NCI-H2196 treated with DMSO at 0.1 percent for 48 hours (cell line): ENCODE measurements at regions not wholly inside any gene's neighbourhood (a gene's known extent, or its start where the extent isn't known, plus 50 kb on each side); places are given as distances from the start of the nearest gene placed in this dataset.

ENCODE experiments used
- DNase-seq: peaks from one replicate; lab custom pipeline; 2025; ENCODE audit not compliant: unreplicated experiment; lab: John Stamatoyannopoulos, UW

DNA sequence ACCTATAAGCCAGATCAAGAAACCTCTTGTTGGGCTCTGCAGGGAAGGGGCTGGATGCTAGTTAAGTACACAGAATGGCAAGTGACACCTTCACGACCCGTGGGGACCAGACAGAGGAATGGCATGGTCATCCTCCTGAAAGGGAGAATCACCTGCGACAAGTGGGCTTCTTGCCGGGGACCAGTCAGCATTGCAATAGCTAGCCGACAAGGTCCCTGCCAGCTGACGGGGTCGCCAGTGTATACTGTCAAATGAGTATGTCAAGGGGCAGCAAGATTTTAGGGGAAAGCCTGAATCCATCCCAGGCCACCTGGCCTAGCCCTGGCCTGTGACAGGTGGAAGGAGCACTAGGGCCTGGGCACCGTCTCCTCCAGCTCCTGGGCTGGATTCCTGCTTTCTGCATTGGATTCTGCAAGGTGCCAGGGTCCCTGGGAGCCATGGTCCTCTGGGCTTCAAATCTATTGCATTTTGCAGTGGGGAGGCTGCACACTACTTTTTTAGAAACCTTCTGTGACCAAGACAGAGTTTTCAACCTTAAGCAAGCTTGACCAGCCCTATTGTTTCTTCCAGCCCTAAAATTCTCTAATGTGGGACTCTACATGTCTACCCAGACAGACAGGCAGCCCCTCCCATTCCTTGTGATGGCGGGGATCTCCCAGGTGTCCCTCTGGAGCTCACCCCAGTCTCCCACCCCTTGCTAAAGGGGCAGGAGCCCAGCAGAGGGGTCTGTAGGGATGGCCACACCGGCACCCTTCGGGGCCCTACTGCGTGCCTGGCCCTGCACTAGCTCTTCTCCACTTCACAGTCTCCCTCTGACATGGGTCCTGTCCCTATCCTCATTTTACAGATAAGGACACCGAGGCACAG is 178.5 kb downstream of the GLI2 start:
- DNase-seq = no peak

DNA sequence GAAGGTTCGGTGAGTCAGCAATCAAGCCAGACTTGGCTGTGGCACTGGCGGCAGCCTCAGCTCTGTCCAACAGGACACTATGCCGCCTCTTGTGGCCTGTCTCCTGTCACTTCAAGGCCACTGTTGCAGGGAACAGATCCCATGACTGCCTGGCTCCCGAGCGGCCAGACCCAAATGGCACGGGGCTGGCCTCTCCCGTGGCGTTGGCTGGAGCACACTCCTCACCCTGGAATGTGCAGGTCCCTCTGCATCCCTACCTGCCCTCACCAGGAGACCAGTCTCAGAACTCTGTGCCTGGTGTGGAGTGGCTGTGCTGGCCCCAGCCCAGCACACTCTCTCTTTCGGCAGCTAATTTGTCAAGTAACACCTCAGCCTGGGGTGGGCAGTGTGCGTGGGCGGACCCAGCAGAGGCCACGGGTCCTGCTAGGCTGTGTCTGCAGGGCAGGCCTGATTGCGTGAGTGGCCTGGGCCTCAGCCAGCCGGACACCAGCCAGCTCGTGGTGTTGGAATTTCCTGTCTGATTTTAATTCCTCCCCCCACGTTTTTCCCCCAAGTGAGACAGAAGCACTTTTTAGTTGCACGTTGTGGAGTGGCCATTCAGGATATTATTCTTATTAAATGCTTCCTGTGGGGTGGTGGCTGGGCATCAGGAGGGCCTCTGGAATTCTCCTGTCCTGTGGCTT is 179.3 kb downstream of the GLI2 start:
- DNase-seq = no peak

- DNase-seq = no peak
These were observed 180.0 kb downstream of the GLI2 start for GRCh38 chr2:120915670-120916069.

GRCh38 chr2:120916446-120916845 is 180.8 kb downstream of the GLI2 start:
- DNase-seq = no peak

DNA sequence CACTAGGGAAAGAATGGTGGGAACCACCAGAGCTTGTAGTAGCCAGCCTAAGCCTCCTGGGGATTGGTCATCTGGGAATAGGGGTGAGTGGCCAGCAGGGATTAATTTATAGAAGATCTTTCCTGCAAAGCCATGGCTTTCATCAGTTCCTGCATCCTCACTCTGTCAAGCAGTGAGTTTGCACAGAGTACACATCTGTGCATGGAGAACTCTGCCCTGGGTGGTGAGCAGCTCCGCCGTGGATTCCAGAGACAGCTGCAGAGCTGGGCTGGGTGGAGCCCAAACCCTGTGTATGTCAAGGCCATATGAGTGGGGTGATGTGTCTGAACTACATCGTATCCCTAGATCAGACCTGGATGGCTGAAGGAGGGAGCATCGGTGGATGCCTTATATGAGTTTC is 182.2 kb downstream of the GLI2 start:
- DNase-seq = no peak

DNA sequence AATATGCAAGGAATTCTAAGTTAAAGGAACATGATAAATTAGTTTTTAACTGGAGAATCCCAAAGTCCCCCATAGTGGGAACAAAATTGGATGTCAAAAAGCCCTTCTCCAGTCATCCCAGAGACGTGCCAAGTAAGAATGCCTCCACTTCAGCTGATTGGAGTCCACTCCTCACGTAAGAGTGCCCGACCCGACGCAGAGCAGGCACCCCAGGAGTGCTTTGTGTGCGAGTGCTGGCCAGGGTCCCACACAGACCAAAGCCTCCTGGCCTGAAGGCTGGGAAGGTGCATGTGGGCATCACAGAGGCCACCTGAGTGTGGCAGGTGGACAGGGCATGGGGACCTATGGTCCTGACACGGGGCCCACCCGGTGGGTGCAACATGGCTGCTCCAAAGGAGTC is 183.5 kb downstream of the GLI2 start:
- no peak for DNase-seq

- DNase-seq = no peak
These were observed 184.2 kb downstream of the GLI2 start for GRCh38 chr2:120919771-120920453.

- no peak for DNase-seq
These were observed 184.9 kb downstream of the GLI2 start for GRCh38 chr2:120920454-120921148.

GRCh38 chr2:120921457-120921856 is 185.8 kb downstream of the GLI2 start:
- no peak for DNase-seq

DNA sequence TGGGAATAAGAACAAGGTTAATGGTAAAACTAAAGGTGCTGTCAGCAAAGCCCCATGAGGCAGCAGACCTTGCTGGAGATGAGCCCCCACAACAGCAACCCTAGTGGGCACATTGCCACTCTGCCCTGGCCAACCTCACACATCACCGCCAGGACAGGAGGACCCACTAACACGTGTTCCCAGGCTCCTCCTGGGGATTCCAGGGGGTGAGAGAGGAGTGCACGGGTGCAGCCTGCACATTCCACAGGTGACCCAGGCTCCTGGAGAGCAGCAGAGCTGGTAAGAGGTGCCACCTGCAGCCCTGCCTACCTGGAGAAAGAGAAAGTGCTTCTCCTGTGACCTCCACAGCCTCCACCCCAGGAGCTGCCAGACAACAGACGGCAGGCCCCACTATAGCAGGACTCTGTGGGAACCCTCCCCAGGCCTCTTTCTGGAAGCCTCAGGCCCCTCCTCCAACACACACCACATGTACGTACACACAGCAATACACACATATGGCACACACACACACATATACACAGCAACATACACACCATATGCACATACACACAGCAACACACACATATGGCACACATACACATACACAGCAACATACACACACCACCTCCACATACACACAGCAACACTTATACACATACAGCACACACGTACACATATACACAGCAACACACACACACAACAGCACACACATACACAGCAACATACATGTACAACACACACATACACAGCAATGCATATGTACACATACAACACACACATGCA is 187.1 kb downstream of the GLI2 start:
- no peak for DNase-seq

DNA sequence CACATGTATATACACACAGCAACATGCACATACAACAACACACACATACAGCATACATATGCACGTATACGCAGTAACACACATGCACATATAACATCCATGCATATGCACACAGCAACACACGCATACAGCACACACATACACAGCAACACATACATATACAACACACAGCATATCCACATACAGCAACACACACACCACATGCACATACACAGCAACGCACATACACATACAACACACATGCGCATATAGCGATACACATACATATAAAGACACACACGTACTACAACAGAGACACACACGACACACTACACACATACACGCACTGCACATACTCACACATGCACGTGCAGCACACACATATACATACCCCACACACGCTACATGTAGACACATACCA is 187.8 kb downstream of the GLI2 start:
- DNase-seq = no peak

DNA sequence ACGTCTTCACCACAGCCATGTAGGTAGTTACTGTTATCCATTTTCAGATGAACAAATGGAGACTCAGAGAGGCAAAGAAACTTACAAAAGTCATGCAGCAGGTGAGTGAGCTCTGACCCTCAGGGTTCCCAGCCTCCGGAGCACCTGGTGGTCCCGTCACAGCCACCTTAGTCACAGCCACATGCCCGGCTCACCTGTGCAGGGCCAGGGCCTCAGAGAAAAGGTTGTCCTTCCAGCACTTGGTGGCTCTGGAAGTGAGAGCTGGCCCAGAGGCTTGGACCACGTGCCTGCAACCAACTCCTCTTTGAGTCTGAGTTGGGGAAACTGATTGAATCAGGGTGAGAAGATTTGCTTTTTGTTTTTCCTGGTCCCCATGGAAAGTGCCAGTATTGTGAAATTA is 189.3 kb downstream of the GLI2 start:
- no peak for DNase-seq

GRCh38 chr2:120926463-120927264 is 191.0 kb downstream of the GLI2 start:
- DNase-seq = no peak

- no peak for DNase-seq
These were observed 191.6 kb downstream of the GLI2 start for GRCh38 chr2:120927265-120927628.

- DNase-seq = no peak
These were observed 194.2 kb downstream of the GLI2 start for GRCh38 chr2:120929829-120930228.

DNA sequence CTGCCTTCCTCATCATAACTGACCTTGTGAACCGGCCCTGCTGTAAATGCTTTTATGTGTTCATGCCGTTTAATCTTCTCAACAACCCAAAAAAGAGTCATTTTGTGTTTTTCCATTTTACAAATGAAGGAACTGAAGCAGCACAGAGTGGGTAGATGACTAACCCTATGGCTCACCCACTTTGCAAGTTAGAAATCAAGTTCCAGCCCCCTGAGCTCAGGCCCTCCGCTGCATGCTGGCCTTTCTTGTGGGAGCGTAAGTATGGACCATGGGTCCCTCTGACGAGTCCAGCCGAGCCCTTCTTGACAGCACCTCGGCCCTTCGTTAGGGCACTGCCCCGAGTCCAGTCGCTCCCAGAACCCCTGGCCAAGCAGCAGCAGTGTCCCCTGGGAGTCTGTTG is 194.6 kb downstream of the GLI2 start:
- no peak for DNase-seq

DNA sequence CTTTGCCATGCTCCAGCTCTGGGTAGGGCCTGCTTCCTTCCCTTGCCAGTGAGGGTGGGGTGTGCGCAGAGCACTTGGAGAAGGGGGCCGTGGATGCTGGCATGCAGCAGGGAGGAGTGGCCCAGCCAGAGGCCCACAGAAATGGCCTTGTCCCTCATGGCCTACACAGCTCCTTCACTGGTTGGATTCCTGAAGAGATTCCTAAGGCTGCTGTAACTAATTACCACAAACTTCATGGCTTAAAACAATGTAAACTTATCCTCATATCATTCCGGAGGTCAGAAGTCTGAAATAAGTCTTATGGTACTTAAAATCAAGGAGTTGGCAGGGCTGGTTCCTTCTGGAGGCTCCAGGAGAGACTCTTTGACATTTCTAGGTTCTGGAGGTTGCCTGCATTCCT is 195.2 kb downstream of the GLI2 start:
- DNase-seq = no peak

DNA sequence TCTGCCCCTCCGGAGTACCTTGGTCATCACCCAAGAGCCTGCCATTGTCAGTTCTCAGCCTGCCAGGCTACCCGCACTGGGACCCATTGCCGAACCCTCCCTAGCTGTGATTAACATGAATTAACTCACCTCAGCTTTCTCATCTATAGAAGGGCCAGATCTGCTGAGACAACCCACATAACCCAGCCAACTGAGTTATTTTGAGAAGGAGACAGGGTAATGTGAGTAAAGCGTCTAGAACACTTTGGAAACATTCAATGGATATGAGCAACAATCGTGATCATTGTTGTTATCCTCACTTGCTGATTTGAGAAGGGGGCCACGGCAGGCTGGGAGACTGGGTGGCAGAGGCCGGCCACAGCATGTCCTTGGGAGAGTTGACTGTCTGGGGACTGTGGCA is 196.8 kb downstream of the GLI2 start:
- DNase-seq = no peak

DNA sequence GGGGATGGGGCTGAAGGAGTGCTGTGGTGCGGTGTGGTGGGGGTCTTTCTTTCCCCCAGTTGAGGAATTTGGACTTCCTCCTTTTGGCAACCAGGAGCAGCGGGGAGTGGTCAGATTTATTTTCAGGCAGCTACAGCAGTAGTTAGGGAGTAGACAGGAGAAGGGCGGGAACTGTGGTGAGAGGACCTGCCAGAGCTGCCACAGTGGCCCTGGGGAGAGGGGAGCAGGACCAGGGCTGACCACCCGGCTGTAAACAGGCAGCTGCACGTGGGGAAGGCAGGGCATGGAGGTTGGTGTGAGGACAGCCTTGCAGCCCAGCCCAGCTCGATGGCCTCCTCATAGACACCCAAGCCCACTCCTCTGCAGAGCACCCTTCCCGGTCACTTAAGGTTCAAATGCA is 197.2 kb downstream of the GLI2 start:
- no peak for DNase-seq
